ENCODE measurements at regions not wholly inside any gene's neighbourhood (a gene's known extent, or its start where the extent isn't known, plus 50 kb on each side); places are given as distances from the start of the nearest gene placed in this dataset.

DNA sequence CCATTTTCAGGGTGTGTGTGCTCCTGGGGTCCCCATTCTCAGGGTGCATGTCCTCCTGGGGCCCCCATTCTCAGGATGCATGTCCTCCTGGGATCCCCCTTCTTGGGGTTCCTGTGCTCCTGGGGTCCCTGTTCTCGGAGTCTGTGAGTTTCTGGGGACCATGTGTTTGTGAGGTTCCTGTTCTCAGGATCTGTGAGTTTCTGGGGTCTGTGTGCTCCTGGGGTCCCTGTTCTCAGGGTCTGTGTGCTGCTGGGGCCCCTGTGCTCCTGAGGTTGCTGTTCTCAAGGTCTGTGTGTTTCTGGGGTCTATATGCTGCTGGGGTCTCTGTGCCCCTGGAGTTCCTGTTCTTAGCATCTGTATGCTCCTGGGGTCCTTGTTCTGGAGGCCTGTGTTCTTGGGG lies 425.5 kb downstream of the GLRX3 start:
- H3K27ac Mint-ChIP-seq: no peak overlapping the region
- DNase-seq (no peak), ATAC-seq (no peak)
- no peaks in the 10 kb centered on the region for H3K4me1 Mint-ChIP-seq
- H3K27me3 Mint-ChIP-seq: no peaks in the 10 kb centered on the region
- no peaks in the 10 kb centered on the region for H3K36me3 Mint-ChIP-seq
- CTCF ChIA-PET: no interaction called here
- peaks cover 2% of the 10 kb centered on the region for H3K9me3 Mint-ChIP-seq (ENCODE audit: low read depth)
- H3K4me3 Mint-ChIP-seq: no peak overlapping the region

DNA sequence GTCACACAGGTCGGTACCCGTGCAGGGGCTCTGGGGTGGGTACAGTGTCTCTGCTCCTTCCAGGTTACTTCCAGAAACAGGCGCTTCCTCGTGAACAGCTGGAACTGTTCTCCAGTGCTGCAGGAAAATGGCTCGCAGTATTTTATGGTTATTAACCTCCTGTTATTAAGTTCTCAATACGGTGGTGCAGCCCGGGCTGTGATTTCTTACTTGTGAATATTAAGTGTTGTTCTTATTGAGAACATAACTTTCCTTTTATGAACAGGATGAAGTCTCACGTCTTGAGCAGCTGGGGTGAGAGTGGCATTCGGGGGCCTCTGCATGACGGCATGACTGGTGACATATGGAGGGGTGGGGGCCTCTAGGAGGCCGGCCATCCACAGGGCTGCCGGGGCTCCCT lies 430.8 kb downstream of the GLRX3 start:
- CTCF ChIA-PET: no interaction called here
- H3K36me3 Mint-ChIP-seq: no peaks in the 10 kb centered on the region
- no peak overlapping the region for H3K27ac Mint-ChIP-seq
- H3K4me1 Mint-ChIP-seq: no peaks in the 10 kb centered on the region
- H3K4me3 Mint-ChIP-seq: no peak overlapping the region
- H3K9me3 Mint-ChIP-seq (ENCODE audit: low read depth): peaks cover 2% of the 10 kb centered on the region
- no peak for DNase-seq
- no peaks in the 10 kb centered on the region for H3K27me3 Mint-ChIP-seq
- ATAC-seq: no peak

DNA sequence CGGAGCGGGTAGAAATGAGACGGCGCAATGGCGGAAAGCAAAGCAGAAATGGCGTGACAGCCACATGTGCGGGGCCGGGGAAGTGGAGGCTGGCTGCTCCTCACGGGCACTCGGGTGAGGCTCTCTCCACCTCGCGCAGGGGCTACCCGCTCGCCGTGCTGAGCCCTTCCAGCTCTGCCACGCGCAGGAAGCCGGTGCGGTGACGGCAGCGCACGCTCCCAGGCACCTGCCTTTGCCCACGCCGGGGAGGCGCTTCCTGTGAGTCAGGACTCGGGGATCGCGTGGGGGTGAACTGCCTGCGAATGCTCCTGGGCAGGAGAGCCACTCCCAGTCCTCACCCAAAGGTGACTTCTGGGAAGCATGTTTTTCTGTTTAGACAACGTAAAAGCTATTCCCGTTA lies 431.2 kb downstream of the GLRX3 start:
- DNase-seq: no peak
- H3K27ac Mint-ChIP-seq: no peak overlapping the region
- H3K27me3 Mint-ChIP-seq: no peaks in the 10 kb centered on the region
- peaks cover 2% of the 10 kb centered on the region for H3K9me3 Mint-ChIP-seq (ENCODE audit: low read depth)
- H3K4me3 Mint-ChIP-seq: no peak overlapping the region
- no peaks in the 10 kb centered on the region for H3K4me1 Mint-ChIP-seq
- CTCF ChIA-PET: no interaction called here
- ATAC-seq: no peak
- H3K36me3 Mint-ChIP-seq: no peaks in the 10 kb centered on the region

DNA sequence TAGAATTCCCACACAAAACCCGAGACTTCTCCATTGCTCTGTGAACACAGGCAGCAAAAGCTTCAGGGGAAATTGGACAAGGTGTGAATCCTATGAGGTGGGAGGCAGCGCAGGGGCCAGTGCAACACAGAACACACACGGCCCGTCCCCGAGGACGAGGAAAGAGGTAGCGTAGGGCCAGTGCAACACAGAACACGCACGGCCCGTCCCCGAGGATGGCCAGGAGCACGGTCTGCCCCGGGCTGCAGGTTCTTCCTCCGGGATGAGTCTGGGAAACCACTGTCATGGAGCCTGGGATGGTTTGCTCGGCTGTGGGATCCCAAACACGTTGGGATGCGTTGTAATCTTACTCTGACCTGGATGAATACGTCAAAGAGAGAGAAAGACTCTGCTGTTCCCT lies 432.1 kb downstream of the GLRX3 start:
- ATAC-seq: no peak
- Mint-ChIP-seq H3K4me1 (no peaks in the 10 kb centered on the region), H3K9me3 (ENCODE audit: low read depth) (peaks cover 2% of the 10 kb centered on the region), H3K4me3 (no peak overlapping the region), H3K36me3 (no peaks in the 10 kb centered on the region), H3K27me3 (no peaks in the 10 kb centered on the region), H3K27ac (no peak overlapping the region)
- CTCF ChIA-PET: no interaction called here
- DNase-seq: no peak

DNA sequence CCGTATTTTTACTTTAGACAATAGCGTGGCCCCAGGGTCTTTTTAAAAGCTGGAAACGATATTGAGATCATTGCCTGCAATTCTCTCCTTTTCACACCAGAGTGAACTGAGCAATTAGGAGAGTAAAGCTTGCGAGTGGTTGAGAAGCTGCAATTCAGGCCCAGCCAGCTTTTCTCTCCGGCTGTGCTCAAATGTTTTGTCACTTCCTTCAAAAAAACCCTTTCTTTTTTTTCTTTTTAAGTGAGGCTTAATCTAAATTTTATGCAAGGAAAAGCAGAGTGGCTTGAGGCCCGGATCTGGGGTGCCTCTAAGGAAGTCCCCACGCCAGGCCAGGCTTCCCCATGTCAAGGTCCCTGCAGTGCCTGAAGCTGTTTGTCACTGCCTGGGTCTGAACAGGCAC lies 433.9 kb downstream of the GLRX3 start:
- H3K4me1 Mint-ChIP-seq: no peaks in the 10 kb centered on the region
- H3K36me3 Mint-ChIP-seq: no peaks in the 10 kb centered on the region
- no peaks in the 10 kb centered on the region for H3K27me3 Mint-ChIP-seq
- no peak overlapping the region for H3K27ac Mint-ChIP-seq
- no peak for DNase-seq
- H3K4me3 Mint-ChIP-seq: no peak overlapping the region
- ATAC-seq: no peak
- CTCF ChIA-PET: no interaction called here
- H3K9me3 Mint-ChIP-seq (ENCODE audit: low read depth): no peaks in the 10 kb centered on the region

DNA sequence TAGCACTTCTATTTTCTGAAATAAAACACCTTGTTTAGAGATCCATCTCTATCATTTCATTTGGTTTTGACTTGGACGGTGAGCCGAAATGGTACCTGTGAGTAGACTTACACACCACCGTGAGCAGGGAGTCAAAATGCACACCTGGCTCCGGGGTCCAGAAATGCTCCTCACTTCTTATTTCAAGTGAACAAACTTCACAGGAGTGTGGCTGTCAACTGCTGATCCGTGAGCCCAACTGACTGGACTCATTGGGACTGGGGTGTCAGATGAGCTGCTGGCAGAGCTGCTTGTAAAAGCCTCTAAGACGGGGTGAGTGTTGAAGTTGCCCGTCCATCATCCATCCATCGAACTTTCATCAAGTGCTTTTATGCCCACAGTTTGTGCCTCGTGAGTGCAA lies 435.5 kb downstream of the GLRX3 start:
- H3K36me3 Mint-ChIP-seq: no peaks in the 10 kb centered on the region
- ATAC-seq: no peak
- H3K4me3 Mint-ChIP-seq: no peak overlapping the region
- CTCF ChIA-PET: no interaction called here
- no peak overlapping the region for H3K27ac Mint-ChIP-seq
- H3K9me3 Mint-ChIP-seq (ENCODE audit: low read depth): peaks cover 2% of the 10 kb centered on the region
- no peaks in the 10 kb centered on the region for H3K4me1 Mint-ChIP-seq
- DNase-seq: no peak
- no peaks in the 10 kb centered on the region for H3K27me3 Mint-ChIP-seq

DNA sequence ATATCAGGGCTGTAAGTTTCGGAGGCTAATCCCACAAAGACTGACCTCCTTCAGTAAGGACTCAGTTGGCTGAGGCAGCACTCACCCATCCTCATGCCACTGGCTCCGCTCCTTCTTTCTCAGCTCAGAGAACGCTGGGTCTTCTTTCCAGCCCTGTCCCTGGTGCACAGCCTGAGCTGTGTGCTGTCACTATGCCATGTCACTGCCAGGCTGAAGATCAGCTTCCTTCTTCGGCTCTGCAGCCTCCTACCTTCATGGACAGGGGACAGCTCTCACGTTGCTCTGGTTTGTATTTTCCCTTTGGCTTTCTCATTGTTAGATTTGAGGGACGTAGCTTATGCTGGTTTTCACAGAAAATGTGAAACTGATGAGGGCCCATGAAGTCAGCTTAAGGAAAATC lies 437.3 kb downstream of the GLRX3 start:
- DNase-seq (no peak), ATAC-seq (no peak)
- Mint-ChIP-seq H3K27ac (no peak overlapping the region), H3K4me3 (no peak overlapping the region), H3K4me1 (no peaks in the 10 kb centered on the region), H3K27me3 (no peaks in the 10 kb centered on the region), H3K9me3 (ENCODE audit: low read depth) (peaks cover 2% of the 10 kb centered on the region), H3K36me3 (no peaks in the 10 kb centered on the region)
- CTCF ChIA-PET: no interaction called here

DNA sequence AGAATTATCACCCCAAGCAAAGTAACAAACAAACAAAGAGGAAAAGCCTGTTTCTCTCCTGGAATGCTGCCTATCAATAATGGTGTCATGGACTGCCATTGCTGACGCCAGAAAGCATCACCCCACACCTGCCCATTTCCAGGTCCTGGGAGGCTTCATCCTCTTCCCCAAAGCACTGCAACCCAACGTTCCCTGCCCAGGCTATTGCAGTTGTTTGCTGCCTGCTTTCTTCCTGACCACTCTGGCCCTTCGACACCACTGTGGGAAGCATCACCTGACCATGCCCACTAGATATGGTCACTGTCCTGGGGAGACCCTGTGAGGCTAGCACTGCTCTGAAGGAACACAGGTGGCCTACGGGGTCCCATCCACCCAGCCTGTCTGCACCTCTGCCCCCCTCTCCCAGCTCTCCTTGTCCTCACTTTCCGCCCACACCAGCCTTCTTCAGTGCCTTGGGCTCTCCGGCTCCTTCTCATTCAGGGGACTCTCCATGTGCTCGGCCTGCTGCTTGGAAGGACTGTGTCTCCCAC lies 439.6 kb downstream of the GLRX3 start:
- peaks cover 2% of the 10 kb centered on the region for H3K9me3 Mint-ChIP-seq (ENCODE audit: low read depth)
- no peak for DNase-seq
- no peaks in the 10 kb centered on the region for H3K4me1 Mint-ChIP-seq
- no peaks in the 10 kb centered on the region for H3K36me3 Mint-ChIP-seq
- H3K27ac Mint-ChIP-seq: no peak overlapping the region
- no peak for ATAC-seq
- CTCF ChIA-PET: no interaction called here
- no peak overlapping the region for H3K4me3 Mint-ChIP-seq
- H3K27me3 Mint-ChIP-seq: no peaks in the 10 kb centered on the region

DNA sequence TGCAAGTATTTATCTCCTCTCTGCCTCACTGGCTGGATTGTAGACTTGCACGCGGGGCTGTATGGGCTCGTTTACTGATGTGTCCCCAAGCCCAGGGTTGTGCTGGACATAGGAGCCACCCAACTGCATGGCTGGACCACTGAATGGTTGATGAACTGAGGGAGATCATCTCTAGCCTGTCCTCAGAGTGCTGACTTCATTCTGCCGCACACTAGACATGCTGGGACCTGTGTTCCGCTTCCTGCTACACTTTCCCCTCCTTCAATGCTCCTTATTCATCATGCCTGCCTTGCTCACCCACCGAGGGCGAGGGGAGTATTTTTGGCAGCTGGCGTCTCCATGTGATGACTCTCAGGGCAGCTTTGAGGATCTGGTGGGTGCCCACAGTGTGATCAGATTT lies 440.2 kb downstream of the GLRX3 start:
- CTCF ChIA-PET: no interaction called here
- no peaks in the 10 kb centered on the region for H3K4me1 Mint-ChIP-seq
- no peak overlapping the region for H3K4me3 Mint-ChIP-seq
- ATAC-seq (no peak), DNase-seq (no peak)
- no peaks in the 10 kb centered on the region for H3K27me3 Mint-ChIP-seq
- H3K36me3 Mint-ChIP-seq: no peaks in the 10 kb centered on the region
- no peak overlapping the region for H3K27ac Mint-ChIP-seq
- peaks cover 2% of the 10 kb centered on the region for H3K9me3 Mint-ChIP-seq (ENCODE audit: low read depth)

DNA sequence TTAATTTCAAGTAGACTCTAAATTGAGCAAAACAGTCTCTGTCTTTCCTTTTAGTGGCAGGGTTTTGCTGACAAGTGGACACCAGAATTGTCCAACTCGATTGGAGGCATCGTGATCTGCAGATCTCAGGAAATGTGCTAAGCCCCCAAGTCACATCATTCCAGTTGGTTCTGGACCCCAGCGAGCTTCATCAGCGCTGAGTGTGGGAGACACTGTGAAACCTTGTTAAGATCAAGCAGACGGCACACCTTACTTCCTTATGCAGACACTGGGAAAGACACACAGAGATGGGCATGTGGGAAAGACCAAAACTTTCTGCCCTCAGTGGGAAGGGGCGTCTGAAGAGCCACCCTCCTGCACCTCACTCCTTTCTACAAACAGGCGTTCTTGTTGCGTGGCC lies 440.8 kb downstream of the GLRX3 start:
- Mint-ChIP-seq H3K27ac (no peak overlapping the region), H3K4me1 (no peaks in the 10 kb centered on the region), H3K4me3 (no peak overlapping the region)

DNA sequence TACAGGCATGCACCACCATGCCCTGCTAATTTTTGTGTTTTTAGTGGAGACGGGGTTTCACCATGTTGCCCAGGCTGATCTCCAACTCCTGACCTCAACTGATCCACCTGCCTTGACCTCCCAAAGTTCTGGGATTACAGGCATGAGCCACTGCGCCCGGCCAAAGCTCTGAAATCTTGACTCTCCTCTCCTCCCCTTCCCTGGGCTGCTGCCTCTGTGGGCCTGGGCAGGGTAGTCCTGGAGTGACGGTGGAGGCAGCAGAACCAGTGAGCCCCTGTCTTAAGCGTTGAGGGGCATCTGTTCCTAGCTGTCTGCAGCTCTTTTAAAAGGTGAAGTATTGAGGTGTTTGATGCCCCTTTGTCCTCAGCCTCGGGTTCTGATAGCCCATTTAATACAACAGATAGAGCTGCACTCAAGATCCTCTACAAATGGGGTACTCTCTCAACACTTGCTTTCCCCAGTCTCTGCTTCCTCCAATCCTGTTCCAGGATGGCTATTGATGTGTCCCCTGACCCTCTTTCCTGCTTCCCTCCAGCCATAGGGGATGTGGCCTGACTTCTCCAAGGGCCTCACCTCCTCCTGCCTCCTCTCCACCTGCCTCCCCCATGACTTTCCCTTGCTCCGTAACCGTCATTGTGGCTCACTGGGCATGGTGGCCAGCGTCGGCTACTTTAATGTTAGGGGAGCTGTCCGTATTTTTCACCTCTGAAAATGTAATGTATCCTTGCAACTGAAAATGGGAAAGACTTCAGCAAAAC lies 442.5 kb downstream of the GLRX3 start:
- Mint-ChIP-seq H3K27ac (no peak overlapping the region), H3K9me3 (ENCODE audit: low read depth) (peaks cover 2% of the 10 kb centered on the region), H3K4me3 (no peak overlapping the region), H3K27me3 (no peaks in the 10 kb centered on the region), H3K4me1 (no peaks in the 10 kb centered on the region), H3K36me3 (no peaks in the 10 kb centered on the region)
- CTCF ChIA-PET: no interaction called here
- ATAC-seq (no peak), DNase-seq (no peak)

More for the DNA sequence above, 440.8 kb downstream of the GLRX3 start:
- H3K9me3 Mint-ChIP-seq (ENCODE audit: low read depth): peaks cover 2% of the 10 kb centered on the region
- no peaks in the 10 kb centered on the region for H3K36me3 Mint-ChIP-seq
- DNase-seq (no peak), ATAC-seq (no peak)
- CTCF ChIA-PET: no interaction called here
- H3K27me3 Mint-ChIP-seq: no peaks in the 10 kb centered on the region

DNA sequence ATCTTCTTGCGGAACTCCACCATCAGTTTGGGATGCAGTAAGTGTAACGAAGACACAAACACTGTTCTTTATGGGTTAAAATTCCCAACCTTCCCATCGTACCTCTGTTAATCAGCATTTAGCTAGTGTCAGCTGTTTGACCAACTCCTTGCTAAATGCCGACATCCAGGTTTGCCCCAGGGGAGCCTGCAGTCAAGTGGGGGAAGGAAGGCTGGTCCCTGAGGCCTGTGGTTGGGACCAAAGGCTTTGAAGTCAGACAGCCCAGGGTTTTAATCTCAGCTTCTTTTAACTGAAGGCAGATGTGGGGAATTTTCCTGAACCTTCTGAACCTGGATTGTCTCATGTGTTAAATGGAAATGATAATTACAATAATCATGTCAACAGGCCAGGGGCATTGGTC lies 443.7 kb downstream of the GLRX3 start:
- Mint-ChIP-seq H3K27me3 (no peaks in the 10 kb centered on the region), H3K4me3 (no peak overlapping the region), H3K27ac (no peak overlapping the region), H3K9me3 (ENCODE audit: low read depth) (peaks cover 2% of the 10 kb centered on the region), H3K4me1 (no peaks in the 10 kb centered on the region), H3K36me3 (no peaks in the 10 kb centered on the region)
- CTCF ChIA-PET: no interaction called here
- DNase-seq (no peak), ATAC-seq (no peak)

DNA sequence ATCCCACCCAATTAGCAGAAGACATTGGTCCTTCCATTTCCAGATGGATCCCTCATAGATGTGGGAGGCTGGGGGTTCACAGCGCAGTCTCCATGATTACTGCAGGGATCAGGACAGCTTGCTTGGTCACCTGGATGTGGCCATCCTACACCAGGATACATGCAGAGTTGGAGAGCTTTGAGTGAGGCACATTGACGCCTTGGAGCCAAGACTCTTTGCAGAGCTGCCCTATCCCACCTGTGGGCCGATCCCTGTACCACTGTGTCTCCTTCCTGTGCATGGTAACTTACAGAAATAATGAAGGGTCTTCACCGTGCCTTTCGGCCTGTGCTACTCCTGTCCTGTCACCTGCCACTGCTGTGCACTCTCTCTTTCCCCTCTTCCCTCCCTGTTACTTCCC lies 444.8 kb downstream of the GLRX3 start:
- no peaks in the 10 kb centered on the region for H3K27me3 Mint-ChIP-seq
- no peaks in the 10 kb centered on the region for H3K4me1 Mint-ChIP-seq
- ATAC-seq: no peak
- no peak for DNase-seq
- no peak overlapping the region for H3K27ac Mint-ChIP-seq
- H3K4me3 Mint-ChIP-seq: no peak overlapping the region
- H3K9me3 Mint-ChIP-seq (ENCODE audit: low read depth): peaks cover 2% of the 10 kb centered on the region
- CTCF ChIA-PET: no interaction called here
- no peaks in the 10 kb centered on the region for H3K36me3 Mint-ChIP-seq

DNA sequence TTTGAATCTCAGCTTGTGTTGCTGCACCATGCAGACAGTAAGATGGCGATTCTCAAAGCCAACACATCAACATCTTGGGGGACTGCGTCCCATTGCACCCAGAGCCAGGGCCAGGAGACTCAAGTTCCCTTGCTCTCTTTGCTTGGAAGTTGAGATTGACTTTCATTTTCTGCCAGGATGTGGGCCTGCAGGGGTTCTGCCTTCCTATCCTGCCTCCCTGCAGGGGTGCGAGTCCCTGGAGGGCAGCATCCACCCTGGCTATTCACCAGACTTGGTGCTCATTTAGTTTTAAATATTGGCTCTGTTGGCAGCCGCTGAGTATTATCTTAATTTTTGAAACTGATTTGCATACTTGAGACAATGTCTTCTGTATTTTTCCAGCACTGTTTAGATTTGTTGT lies 451.5 kb downstream of the GLRX3 start:
- Mint-ChIP-seq H3K4me1 (no peaks in the 10 kb centered on the region), H3K27ac (no peak overlapping the region), H3K27me3 (no peaks in the 10 kb centered on the region), H3K36me3 (no peaks in the 10 kb centered on the region), H3K9me3 (ENCODE audit: low read depth) (no peaks in the 10 kb centered on the region), H3K4me3 (no peak overlapping the region)
- DNase-seq (no peak), ATAC-seq (no peak)
- CTCF ChIA-PET: no interaction called here

DNA sequence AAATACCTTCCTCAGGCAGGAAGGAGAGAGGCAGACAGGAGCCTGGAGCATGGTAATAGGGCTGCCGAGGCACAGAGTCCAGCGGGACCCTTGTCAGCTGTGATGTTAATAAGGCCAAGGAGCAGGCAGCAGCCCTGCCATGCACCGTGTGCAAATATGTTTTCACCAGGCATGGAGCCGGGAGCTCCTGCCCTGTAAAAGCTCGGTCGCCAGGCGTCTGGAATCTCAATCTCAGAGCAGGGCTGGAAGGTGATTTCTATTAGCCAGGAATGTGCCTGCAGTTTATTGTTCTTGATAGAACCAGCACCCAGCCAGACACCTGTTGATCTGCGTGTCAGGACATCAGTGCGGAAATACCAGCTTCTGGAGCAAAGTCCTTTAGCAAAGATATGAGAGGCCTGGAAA lies 469.8 kb downstream of the GLRX3 start:
- no peaks in the 10 kb centered on the region for H3K27me3 Mint-ChIP-seq
- H3K4me1 Mint-ChIP-seq: no peaks in the 10 kb centered on the region
- CTCF ChIA-PET: no interaction called here
- H3K36me3 Mint-ChIP-seq: no peaks in the 10 kb centered on the region
- H3K27ac Mint-ChIP-seq: no peak overlapping the region
- ATAC-seq (no peak), DNase-seq (no peak)
- peaks cover 4% of the 10 kb centered on the region for H3K9me3 Mint-ChIP-seq (ENCODE audit: low read depth)
- no peak overlapping the region for H3K4me3 Mint-ChIP-seq

Data from activated CD8-positive, alpha-beta memory T cell treated with anti-CD3 and anti-CD28 coated beads, Interleukin-2, amount 10 ng/mL, durations not matched to agents 7 days and 5 days (primary cell).